ENCODE measurements at regions not wholly inside any gene's neighbourhood (a gene's known extent, or its start where the extent isn't known, plus 50 kb on each side); places are given as distances from the start of the nearest gene placed in this dataset.

- no peak for TF ChIP-seq EGR1 (IDR thresholded peaks at IDR 0.05)
- TF ChIP-seq, protein P1, sequence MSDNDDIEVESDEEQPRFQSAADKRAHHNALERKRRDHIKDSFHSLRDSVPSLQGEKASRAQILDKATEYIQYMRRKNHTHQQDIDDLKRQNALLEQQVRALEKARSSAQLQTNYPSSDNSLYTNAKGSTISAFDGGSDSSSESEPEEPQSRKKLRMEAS (IDR thresholded peaks at IDR 0.05) = no peak
- no peak for TF ChIP-seq YY1 (IDR thresholded peaks at IDR 0.05; ENCODE audit: low read depth)
- TF ChIP-seq REST (IDR thresholded peaks at IDR 0.05; ENCODE audit: low read depth) = no peak
- TF ChIP-seq USF1 (IDR thresholded peaks at IDR 0.05) = no peak
- TF ChIP-seq EP300 (IDR thresholded peaks at IDR 0.05; ENCODE audit: borderline replicate concordance) = no peak
- no peak for TF ChIP-seq FOXM1 (IDR thresholded peaks at IDR 0.05; ENCODE audit: borderline replicate concordance, low read depth)
- no peak for TF ChIP-seq TAF1 (IDR thresholded peaks at IDR 0.05; ENCODE audit: low read depth)
- no peak for TF ChIP-seq RAD21 (IDR thresholded peaks at IDR 0.05; ENCODE audit: low read depth)
- TF ChIP-seq ZBTB7A (IDR thresholded peaks at IDR 0.05; ENCODE audit: low read depth) = no peak
- TF ChIP-seq CREB1 (IDR thresholded peaks at IDR 0.05; ENCODE audit: low read depth) = no peak
- TF ChIP-seq TEAD4 (IDR thresholded peaks at IDR 0.05) = no peak
- TF ChIP-seq NFIC (IDR thresholded peaks at IDR 0.05) = no peak
- no peak for TF ChIP-seq TCF12 (IDR thresholded peaks at IDR 0.05; ENCODE audit: low read depth)
These were observed 293.5 kb upstream of the SOX2 start for GRCh38 chr3:181418233-181418632.
